MM.1S (cell line): ENCODE measurements at regions not wholly inside any gene's neighbourhood (a gene's known extent, or its start where the extent isn't known, plus 50 kb on each side); places are given as distances from the start of the nearest gene placed in this dataset.

Experiments used
- DNase-seq: peaks from one replicate; pipeline ENCODE4 v3.0.0-alpha.2; 2015
- H2AFZ ChIP-seq: fragments of 300-600 bp; sonication (generic); 2 replicates; pipeline ENCODE4 v1.6.0; 2016; ENCODE audit warnings: antibody characterized with exemption, low read length
- H3F3A ChIP-seq: fragments of 300-600 bp; sonication (generic); 2 replicates; pipeline ENCODE4 v1.6.1; 2016; ENCODE audit warnings: mild to moderate bottlenecking, antibody characterized with exemption, low read length, moderate library complexity, mixed read lengths; ENCODE audit not compliant: insufficient read depth
- H3K27ac ChIP-seq: fragments of 300-600 bp; sonication (generic); 2 replicates; pipeline ENCODE4 v1.5.1; 2016; ENCODE audit warnings: mild to moderate bottlenecking, low read length
- H3K27me3 ChIP-seq: fragments of 300-600 bp; sonication (generic); replicated peaks from 2 replicates; pipeline ENCODE4 v1.6.0; 2016; ENCODE audit warnings: low read length; ENCODE audit not compliant: insufficient read depth
- H3K36me3 ChIP-seq: fragments of 300-600 bp; sonication (generic); replicated peaks from 2 replicates; pipeline ENCODE4 v1.6.1; 2016; ENCODE audit warnings: mild to moderate bottlenecking, low read length, mixed read lengths; ENCODE audit not compliant: insufficient read depth
- H3K4me1 ChIP-seq: fragments of 300-600 bp; sonication (generic); 2 replicates; pipeline ENCODE4 v1.6.1; 2016; ENCODE audit warnings: low read length, mixed read lengths
- H3K4me2 ChIP-seq: fragments of 300-600 bp; sonication (generic); 2 replicates; pipeline ENCODE4 v1.6.0; 2016; ENCODE audit warnings: low read depth, low read length
- H3K4me3 ChIP-seq: fragments of 300-600 bp; sonication (generic); 2 replicates; pipeline ENCODE4 v1.5.1; 2016; ENCODE audit warnings: low read length, mixed read lengths
- H3K79me2 ChIP-seq: fragments of 300-600 bp; sonication (generic); 2 replicates; pipeline ENCODE4 v1.6.1; 2016; ENCODE audit warnings: mixed run types, low read length, mixed read lengths
- H3K9ac ChIP-seq: fragments of 300-600 bp; sonication (generic); 2 replicates; pipeline ENCODE4 v1.6.1; 2016; ENCODE audit warnings: low read length, mixed read lengths
- H3K9me2 ChIP-seq: fragments of 300-600 bp; sonication (generic); replicated peaks from 2 replicates; pipeline ENCODE4 v1.6.1; 2016; ENCODE audit warnings: mild to moderate bottlenecking, low read length, mixed read lengths; ENCODE audit not compliant: insufficient read depth
- H3K9me3 ChIP-seq: fragments of 300-600 bp; sonication (generic); replicated peaks from 2 replicates; pipeline ENCODE4 v1.6.1; 2016; ENCODE audit warnings: mild to moderate bottlenecking, low read length, mixed read lengths; ENCODE audit not compliant: insufficient read depth
- H4K20me1 ChIP-seq: fragments of 300-600 bp; sonication (generic); 2 replicates; pipeline ENCODE4 v1.6.1; 2016; ENCODE audit warnings: mild to moderate bottlenecking, low read length, moderate library complexity, mixed read lengths; ENCODE audit not compliant: insufficient read depth
- EZH2 ChIP-seq: fragments of 300-600 bp; sonication (generic); optimal IDR thresholded peaks from 2 replicates; pipeline ENCODE3; 2017; ENCODE audit warnings: low read depth, mild to moderate bottlenecking, antibody characterized with exemption, low read length, mixed read lengths
- EZH2phosphoT487 ChIP-seq: fragments of 300-600 bp; sonication (generic); IDR thresholded peaks from 2 replicates; pipeline ENCODE4 v1.6.1; 2018; ENCODE audit warnings: antibody characterized with exemption, low read length
- TF ChIP-seq, protein P1 (sequence below): fragments of 300-600 bp; sonication (generic); IDR thresholded peaks from 2 replicates; pipeline ENCODE4 v1.5.1; 2016; ENCODE audit warnings: antibody characterized with exemption, low read length, mixed read lengths

DNA sequence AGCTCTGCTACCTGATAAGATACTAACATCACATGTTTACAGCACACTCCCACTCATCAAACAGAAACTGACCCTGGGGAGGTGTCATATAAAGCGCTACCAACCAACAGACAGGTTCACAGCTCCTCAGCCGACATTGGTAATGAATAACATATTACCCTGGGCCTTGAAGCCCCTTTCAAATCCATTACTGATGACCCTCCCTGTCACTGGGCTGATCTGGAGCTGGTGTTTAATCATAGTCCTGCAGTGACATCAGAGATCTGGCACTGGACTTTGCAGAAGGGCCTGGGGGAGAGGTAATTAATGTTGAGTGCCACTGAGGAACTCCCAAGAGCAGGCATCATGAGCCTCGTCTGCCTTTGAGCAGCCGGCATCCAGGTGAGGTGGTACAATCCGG, 306.5 kb upstream of the NFE2L3 start:
- no peak for DNase-seq
- Histone ChIP-seq H3K27ac (no peak overlapping the region), H3F3A (no peaks in the 10 kb centered on the region), H3K9me3 (no peaks in the 10 kb centered on the region), H3K79me2 (no peaks in the 10 kb centered on the region), H3K4me2 (no peak overlapping the region), H3K27me3 (no peaks in the 10 kb centered on the region), H3K4me3 (no peak overlapping the region), H3K36me3 (no peaks in the 10 kb centered on the region), H3K9me2 (no peaks in the 10 kb centered on the region), H4K20me1 (no peaks in the 10 kb centered on the region), H3K9ac (no peak overlapping the region), H2AFZ (no peak overlapping the region), H3K4me1 (no peaks in the 10 kb centered on the region)
- TF ChIP-seq EZH2 (no peak), EZH2phosphoT487 (no peak)
- TF ChIP-seq, protein P1, sequence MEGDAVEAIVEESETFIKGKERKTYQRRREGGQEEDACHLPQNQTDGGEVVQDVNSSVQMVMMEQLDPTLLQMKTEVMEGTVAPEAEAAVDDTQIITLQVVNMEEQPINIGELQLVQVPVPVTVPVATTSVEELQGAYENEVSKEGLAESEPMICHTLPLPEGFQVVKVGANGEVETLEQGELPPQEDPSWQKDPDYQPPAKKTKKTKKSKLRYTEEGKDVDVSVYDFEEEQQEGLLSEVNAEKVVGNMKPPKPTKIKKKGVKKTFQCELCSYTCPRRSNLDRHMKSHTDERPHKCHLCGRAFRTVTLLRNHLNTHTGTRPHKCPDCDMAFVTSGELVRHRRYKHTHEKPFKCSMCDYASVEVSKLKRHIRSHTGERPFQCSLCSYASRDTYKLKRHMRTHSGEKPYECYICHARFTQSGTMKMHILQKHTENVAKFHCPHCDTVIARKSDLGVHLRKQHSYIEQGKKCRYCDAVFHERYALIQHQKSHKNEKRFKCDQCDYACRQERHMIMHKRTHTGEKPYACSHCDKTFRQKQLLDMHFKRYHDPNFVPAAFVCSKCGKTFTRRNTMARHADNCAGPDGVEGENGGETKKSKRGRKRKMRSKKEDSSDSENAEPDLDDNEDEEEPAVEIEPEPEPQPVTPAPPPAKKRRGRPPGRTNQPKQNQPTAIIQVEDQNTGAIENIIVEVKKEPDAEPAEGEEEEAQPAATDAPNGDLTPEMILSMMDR = no peak

DNA sequence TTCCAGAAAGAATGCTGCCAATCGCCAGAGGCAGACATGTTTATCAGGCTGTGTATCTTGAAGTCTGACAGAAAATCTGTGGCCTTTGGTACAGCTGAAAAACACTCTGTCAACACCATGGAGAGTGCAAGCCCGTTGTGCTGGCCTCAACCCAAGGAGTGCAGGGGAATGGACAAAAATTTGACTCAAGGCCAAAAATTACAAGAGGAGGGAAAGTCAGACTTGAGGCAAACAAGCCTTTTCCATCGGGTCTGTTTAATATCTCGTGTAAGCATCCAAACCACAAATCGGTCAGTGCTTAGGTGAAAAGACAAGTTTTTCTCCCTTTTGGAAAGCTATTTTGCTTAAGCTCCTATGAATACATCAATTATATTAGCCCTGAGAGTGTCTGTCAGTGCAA, 305.3 kb upstream of the NFE2L3 start:
- Histone ChIP-seq H3K27ac (no peak overlapping the region), H3F3A (no peaks in the 10 kb centered on the region), H4K20me1 (no peaks in the 10 kb centered on the region), H3K9ac (no peak overlapping the region), H3K4me1 (no peaks in the 10 kb centered on the region), H3K9me2 (no peaks in the 10 kb centered on the region), H3K9me3 (no peaks in the 10 kb centered on the region), H3K4me2 (no peak overlapping the region), H3K36me3 (no peaks in the 10 kb centered on the region), H3K79me2 (no peaks in the 10 kb centered on the region), H3K4me3 (no peak overlapping the region), H2AFZ (no peak overlapping the region), H3K27me3 (no peaks in the 10 kb centered on the region)
- DNase-seq = no peak
- TF ChIP-seq, protein P1 = no peak
- TF ChIP-seq EZH2 = no peak
- TF ChIP-seq EZH2phosphoT487 = no peak

DNA sequence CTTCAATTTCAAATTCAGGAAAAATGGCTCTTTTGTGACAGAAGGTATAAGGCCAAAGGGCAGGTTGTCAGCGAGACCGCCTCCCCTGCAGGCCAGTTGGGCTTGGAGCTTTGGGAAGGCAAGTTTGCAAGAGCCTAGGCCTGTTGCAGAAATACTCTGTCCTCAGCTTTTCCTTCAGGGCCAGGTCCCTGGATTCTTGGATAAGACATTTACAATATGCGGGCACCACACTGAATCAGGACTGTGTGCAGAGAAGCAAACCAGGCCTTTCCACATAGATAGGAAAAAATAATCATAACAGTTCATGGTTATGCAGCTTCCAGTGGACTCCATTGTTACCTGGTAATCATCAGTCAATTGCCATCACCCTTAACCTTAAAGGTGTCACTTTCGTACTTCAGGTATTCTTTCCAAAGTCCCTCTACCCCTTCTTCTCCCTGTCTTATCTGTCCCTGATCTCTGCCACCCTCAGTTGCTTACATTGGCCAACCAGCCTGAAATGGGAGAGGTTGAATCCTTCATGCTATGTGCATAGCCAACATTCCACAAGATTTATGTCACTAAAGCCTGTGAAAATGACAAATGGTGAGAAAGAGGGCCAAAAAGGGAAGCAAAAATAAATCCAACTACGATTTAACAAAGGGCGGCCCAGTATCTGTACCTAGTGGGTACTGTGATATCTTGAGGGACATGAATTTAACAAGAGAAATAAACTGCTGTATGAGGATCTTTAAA, 304.5 kb upstream of the NFE2L3 start:
- no peak overlapping the region for H3K9ac ChIP-seq
- H3K9me3 ChIP-seq = no peaks in the 10 kb centered on the region
- H2AFZ ChIP-seq = no peak overlapping the region
- H3K27me3 ChIP-seq = peaks cover 1% of the 10 kb centered on the region
- H4K20me1 ChIP-seq = no peaks in the 10 kb centered on the region
- H3K4me3 ChIP-seq = no peak overlapping the region
- no peaks in the 10 kb centered on the region for H3K9me2 ChIP-seq
- H3F3A ChIP-seq = no peaks in the 10 kb centered on the region
- H3K79me2 ChIP-seq = no peaks in the 10 kb centered on the region
- H3K27ac ChIP-seq = no peak overlapping the region
- no peaks in the 10 kb centered on the region for H3K36me3 ChIP-seq
- no peak for DNase-seq
- H3K4me1 ChIP-seq = no peaks in the 10 kb centered on the region
- TF ChIP-seq, protein P1 = no peak
- TF ChIP-seq EZH2 = no peak
- TF ChIP-seq EZH2phosphoT487 = no peak
- no peak overlapping the region for H3K4me2 ChIP-seq
